ENCODE measurements at regions not wholly inside any gene's neighbourhood (a gene's known extent, or its start where the extent isn't known, plus 50 kb on each side); places are given as distances from the start of the nearest gene placed in this dataset.

DNA sequence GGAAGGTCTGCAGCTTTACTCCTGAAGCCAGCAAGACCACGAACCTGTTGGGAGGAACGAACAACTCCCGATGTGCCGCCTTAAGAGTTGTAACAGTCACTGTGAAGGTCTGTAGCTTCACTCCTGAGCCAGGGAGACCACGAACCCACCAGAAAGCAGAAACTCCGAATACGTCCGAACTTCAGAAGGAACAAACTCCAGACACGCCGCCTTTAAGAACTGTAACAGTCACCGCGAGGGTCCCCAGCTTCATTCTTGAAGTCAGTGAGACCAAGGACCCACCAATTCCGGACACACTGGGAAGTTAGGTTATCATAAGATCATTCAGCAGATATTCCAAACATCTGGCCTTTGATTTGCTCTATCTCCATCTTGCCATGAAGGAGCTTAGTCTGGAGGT lies 1623.0 kb downstream of the SLITRK1 start:
- no peaks in the 10 kb centered on the region for H3K36me3 ChIP-seq (ENCODE audit: control insufficient read depth, insufficient read depth, low read length)
- H3K4me3 ChIP-seq (ENCODE audit: low read depth, low read length), result no peak overlapping the region
- H3K27me3 ChIP-seq (ENCODE audit: control insufficient read depth, insufficient read depth, low read length), result no peaks in the 10 kb centered on the region
- H3K4me1 ChIP-seq (ENCODE audit: control insufficient read depth, insufficient read depth, low read length), result no peaks in the 10 kb centered on the region
- WGBS (ENCODE audit: insufficient coverage), result 97% methylated on average over 10 of the region's 13 CpGs
- no peaks in the 10 kb centered on the region for H3K9me3 ChIP-seq (ENCODE audit: control insufficient read depth, insufficient read depth, low read length)
- no peak for DNase-seq (ENCODE audit: low read depth in 4 of 6, low spot score in 6 of 6)
- no peak overlapping the region for H3K27ac ChIP-seq (ENCODE audit: low read depth, low read length)

GRCh38 chr13:82257790-82258507 lies 1624.3 kb downstream of the SLITRK1 start:
- WGBS (ENCODE audit: insufficient coverage), result 95% methylated on average over 53 of the region's 56 CpGs

GRCh38 chr13:82248762-82249161 lies 1633.5 kb downstream of the SLITRK1 start:
- no peaks in the 10 kb centered on the region for H3K9me3 ChIP-seq (ENCODE audit: control insufficient read depth, insufficient read depth, low read length)
- 100% methylated on average over 1 of the region's 1 CpG for WGBS (ENCODE audit: insufficient coverage)
- H3K4me3 ChIP-seq (ENCODE audit: low read depth, low read length), result no peak overlapping the region
- no peak overlapping the region for H3K27ac ChIP-seq (ENCODE audit: low read depth, low read length)
- H3K36me3 ChIP-seq (ENCODE audit: control insufficient read depth, insufficient read depth, low read length), result no peaks in the 10 kb centered on the region
- H3K27me3 ChIP-seq (ENCODE audit: control insufficient read depth, insufficient read depth, low read length), result no peaks in the 10 kb centered on the region
- DNase-seq (ENCODE audit: low read depth in 4 of 6, low spot score in 6 of 6), result no peak
- no peaks in the 10 kb centered on the region for H3K4me1 ChIP-seq (ENCODE audit: control insufficient read depth, insufficient read depth, low read length)

More at GRCh38 chr13:82257790-82258507, 1624.3 kb downstream of the SLITRK1 start:
- DNase-seq (ENCODE audit: low read depth in 4 of 6, low spot score in 6 of 6), result no peak
- no peak overlapping the region for H3K4me3 ChIP-seq (ENCODE audit: low read depth, low read length)
- H3K4me1 ChIP-seq (ENCODE audit: control insufficient read depth, insufficient read depth, low read length), result no peaks in the 10 kb centered on the region
- H3K9me3 ChIP-seq (ENCODE audit: control insufficient read depth, insufficient read depth, low read length), result no peaks in the 10 kb centered on the region
- no peak overlapping the region for H3K27ac ChIP-seq (ENCODE audit: low read depth, low read length)
- H3K27me3 ChIP-seq (ENCODE audit: control insufficient read depth, insufficient read depth, low read length), result no peaks in the 10 kb centered on the region
- H3K36me3 ChIP-seq (ENCODE audit: control insufficient read depth, insufficient read depth, low read length), result no peaks in the 10 kb centered on the region

DNA sequence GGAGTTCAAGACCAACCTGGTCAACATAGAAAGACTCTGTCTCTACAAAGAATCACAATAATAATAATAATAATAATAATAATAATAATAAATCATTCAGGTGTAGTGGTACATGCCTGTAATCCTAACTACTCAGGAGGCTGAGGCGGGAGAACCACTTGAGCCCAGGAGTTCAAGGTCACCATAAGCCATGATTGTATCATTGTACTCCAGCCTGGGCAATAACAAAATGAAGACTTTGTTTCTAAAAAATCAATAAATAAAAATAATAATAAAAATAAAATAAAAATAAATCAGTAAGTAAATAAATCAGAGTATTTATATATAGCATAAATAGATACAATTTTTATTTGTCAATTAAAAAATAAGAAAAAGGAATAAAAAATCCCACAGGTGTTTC lies 1636.4 kb downstream of the SLITRK1 start:
- Histone ChIP-seq H3K4me1 (ENCODE audit: control insufficient read depth, insufficient read depth, low read length) (no peaks in the 10 kb centered on the region), H3K27me3 (ENCODE audit: control insufficient read depth, insufficient read depth, low read length) (no peaks in the 10 kb centered on the region), H3K36me3 (ENCODE audit: control insufficient read depth, insufficient read depth, low read length) (no peaks in the 10 kb centered on the region), H3K4me3 (ENCODE audit: low read depth, low read length) (no peak overlapping the region), H3K27ac (ENCODE audit: low read depth, low read length) (no peak overlapping the region), H3K9me3 (ENCODE audit: control insufficient read depth, insufficient read depth, low read length) (no peaks in the 10 kb centered on the region)
- no CpG with 5 or more reads among the region's 1 CpG for WGBS (ENCODE audit: insufficient coverage)
- DNase-seq (ENCODE audit: low read depth in 4 of 6, low spot score in 6 of 6), result no peak

GRCh38 chr13:82224806-82225205 lies 1657.5 kb downstream of the SLITRK1 start:
- no CpG with 5 or more reads among the region's 3 CpGs for WGBS (ENCODE audit: insufficient coverage)
- no peaks in the 10 kb centered on the region for H3K36me3 ChIP-seq (ENCODE audit: control insufficient read depth, insufficient read depth, low read length)
- no peak overlapping the region for H3K27ac ChIP-seq (ENCODE audit: low read depth, low read length)
- no peak overlapping the region for H3K4me3 ChIP-seq (ENCODE audit: low read depth, low read length)
- no peaks in the 10 kb centered on the region for H3K27me3 ChIP-seq (ENCODE audit: control insufficient read depth, insufficient read depth, low read length)
- H3K9me3 ChIP-seq (ENCODE audit: control insufficient read depth, insufficient read depth, low read length), result no peaks in the 10 kb centered on the region
- no peaks in the 10 kb centered on the region for H3K4me1 ChIP-seq (ENCODE audit: control insufficient read depth, insufficient read depth, low read length)
- DNase-seq (ENCODE audit: low read depth in 4 of 6, low spot score in 6 of 6), result no peak

GRCh38 chr13:82221621-82222020 lies 1660.7 kb downstream of the SLITRK1 start:
- no CpG with 5 or more reads among the region's 4 CpGs for WGBS (ENCODE audit: insufficient coverage)
- H3K27ac ChIP-seq (ENCODE audit: low read depth, low read length), result no peak overlapping the region
- peak in 1 of 6 donors; percentile 55 for DNase-seq (ENCODE audit: low read depth in 4 of 6, low spot score in 6 of 6)

GRCh38 chr13:82220641-82221040 lies 1661.6 kb downstream of the SLITRK1 start:
- Histone ChIP-seq H3K36me3 (ENCODE audit: control insufficient read depth, insufficient read depth, low read length) (no peaks in the 10 kb centered on the region), H3K4me3 (ENCODE audit: low read depth, low read length) (no peak overlapping the region), H3K9me3 (ENCODE audit: control insufficient read depth, insufficient read depth, low read length) (no peaks in the 10 kb centered on the region), H3K4me1 (ENCODE audit: control insufficient read depth, insufficient read depth, low read length) (no peaks in the 10 kb centered on the region), H3K27ac (ENCODE audit: low read depth, low read length) (no peak overlapping the region), H3K27me3 (ENCODE audit: control insufficient read depth, insufficient read depth, low read length) (no peaks in the 10 kb centered on the region)
- peak in 1 of 6 donors; percentile 86 for DNase-seq (ENCODE audit: low read depth in 4 of 6, low spot score in 6 of 6)
- no CpG with 5 or more reads among the region's 2 CpGs for WGBS (ENCODE audit: insufficient coverage)

More at GRCh38 chr13:82221621-82222020, 1660.7 kb downstream of the SLITRK1 start:
- H3K36me3 ChIP-seq (ENCODE audit: control insufficient read depth, insufficient read depth, low read length), result no peaks in the 10 kb centered on the region
- H3K4me1 ChIP-seq (ENCODE audit: control insufficient read depth, insufficient read depth, low read length), result no peaks in the 10 kb centered on the region
- no peak overlapping the region for H3K4me3 ChIP-seq (ENCODE audit: low read depth, low read length)
- no peaks in the 10 kb centered on the region for H3K9me3 ChIP-seq (ENCODE audit: control insufficient read depth, insufficient read depth, low read length)
- H3K27me3 ChIP-seq (ENCODE audit: control insufficient read depth, insufficient read depth, low read length), result no peaks in the 10 kb centered on the region

- WGBS (ENCODE audit: insufficient coverage), result no CpG with 5 or more reads among the region's 1 CpG
- Histone ChIP-seq H3K36me3 (ENCODE audit: control insufficient read depth, insufficient read depth, low read length) (no peaks in the 10 kb centered on the region), H3K27me3 (ENCODE audit: control insufficient read depth, insufficient read depth, low read length) (no peaks in the 10 kb centered on the region)
These were observed 1666.1 kb downstream of the SLITRK1 start for GRCh38 chr13:82216165-82216564.

GRCh38 chr13:82214341-82214740 lies 1667.9 kb downstream of the SLITRK1 start:
- H3K36me3 ChIP-seq (ENCODE audit: control insufficient read depth, insufficient read depth, low read length), result no peaks in the 10 kb centered on the region
- peaks cover 4% of the 10 kb centered on the region for H3K9me3 ChIP-seq (ENCODE audit: control insufficient read depth, insufficient read depth, low read length)
- H3K4me1 ChIP-seq (ENCODE audit: control insufficient read depth, insufficient read depth, low read length), result no peaks in the 10 kb centered on the region
- no peaks in the 10 kb centered on the region for H3K27me3 ChIP-seq (ENCODE audit: control insufficient read depth, insufficient read depth, low read length)
- no peak for DNase-seq (ENCODE audit: low read depth in 4 of 6, low spot score in 6 of 6)
- no peak overlapping the region for H3K4me3 ChIP-seq (ENCODE audit: low read depth, low read length)
- no peak overlapping the region for H3K27ac ChIP-seq (ENCODE audit: low read depth, low read length)

More at GRCh38 chr13:82216165-82216564, 1666.1 kb downstream of the SLITRK1 start:
- H3K27ac ChIP-seq (ENCODE audit: low read depth, low read length), result no peak overlapping the region
- H3K9me3 ChIP-seq (ENCODE audit: control insufficient read depth, insufficient read depth, low read length), result peaks cover 4% of the 10 kb centered on the region
- H3K4me1 ChIP-seq (ENCODE audit: control insufficient read depth, insufficient read depth, low read length), result no peaks in the 10 kb centered on the region
- no peak overlapping the region for H3K4me3 ChIP-seq (ENCODE audit: low read depth, low read length)
- DNase-seq (ENCODE audit: low read depth in 4 of 6, low spot score in 6 of 6), result no peak

DNA sequence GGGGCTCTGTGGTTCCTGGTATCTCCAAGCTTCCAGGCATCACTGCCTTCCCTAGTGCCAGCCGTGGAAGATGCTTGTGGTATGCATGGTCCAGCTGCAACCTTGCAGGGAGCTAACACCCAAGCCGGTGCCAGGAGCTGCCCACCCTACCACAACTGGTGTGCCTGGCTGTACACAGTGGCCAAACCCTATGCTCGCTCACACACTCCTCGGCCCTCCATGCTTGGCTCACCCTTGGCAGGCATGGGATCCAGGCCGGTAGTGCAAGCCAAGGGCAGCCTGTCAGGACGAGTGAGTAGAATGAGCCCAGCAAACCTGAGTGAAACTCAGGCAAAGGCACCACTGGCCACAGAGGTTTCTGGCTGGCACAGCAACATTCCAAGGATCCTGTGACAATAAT lies 1676.0 kb downstream of the SLITRK1 start:
- H3K4me3 ChIP-seq (ENCODE audit: low read depth, low read length), result no peak overlapping the region
- DNase-seq (ENCODE audit: low read depth in 4 of 6, low spot score in 6 of 6), result no peak
- H3K4me1 ChIP-seq (ENCODE audit: control insufficient read depth, insufficient read depth, low read length), result no peaks in the 10 kb centered on the region
- H3K9me3 ChIP-seq (ENCODE audit: control insufficient read depth, insufficient read depth, low read length), result no peaks in the 10 kb centered on the region
- H3K27me3 ChIP-seq (ENCODE audit: control insufficient read depth, insufficient read depth, low read length), result no peaks in the 10 kb centered on the region
- H3K36me3 ChIP-seq (ENCODE audit: control insufficient read depth, insufficient read depth, low read length), result no peaks in the 10 kb centered on the region
- no peak overlapping the region for H3K27ac ChIP-seq (ENCODE audit: low read depth, low read length)
- WGBS (ENCODE audit: insufficient coverage), result 96% methylated on average over 6 of the region's 6 CpGs
